Parathyroid adenoma (tissue), 2 donors: ENCODE measurements at regions not wholly inside any gene's neighbourhood (a gene's known extent, or its start where the extent isn't known, plus 50 kb on each side); places are given as distances from the start of the nearest gene placed in this dataset.

Source experiments
- H2AFZ ChIP-seq: fragments of 300-600 bp; sonication (generic); one replicate; pipeline ENCODE4 v1.7.0; 2017; ENCODE audit warnings: antibody characterized with exemption, mild to moderate bottlenecking
- H3K27ac ChIP-seq: fragments of 300-600 bp; sonication (generic); one replicate; pipeline ENCODE4 v1.7.0; 2017
- H3K27me3 ChIP-seq: fragments of 300-600 bp; sonication (generic); one replicate; pipeline ENCODE4 v1.7.0; 2017; ENCODE audit warnings: low read length; ENCODE audit not compliant: control insufficient read depth, insufficient read depth
- H3K36me3 ChIP-seq: fragments of 300-600 bp; sonication (generic); one replicate; pipeline ENCODE4 v1.7.0; 2017; ENCODE audit warnings: low read length; ENCODE audit not compliant: control insufficient read depth, insufficient read depth
- H3K4me1 ChIP-seq: fragments of 300-600 bp; sonication (generic); one replicate; pipeline ENCODE4 v1.7.0; 2017; ENCODE audit warnings: control low read depth
- H3K4me2 ChIP-seq: fragments of 300-600 bp; sonication (generic); one replicate; pipeline ENCODE4 v1.7.0; 2017; ENCODE audit warnings: low read length
- H3K4me3 ChIP-seq: fragments of 300-600 bp; sonication (generic); one replicate; pipeline ENCODE4 v1.7.0; 2017; ENCODE audit warnings: low read depth, low read length
- H3K79me2 ChIP-seq: fragments of 300-600 bp; sonication (generic); one replicate; pipeline ENCODE4 v1.7.0; 2017; ENCODE audit warnings: control low read depth
- H3K9ac ChIP-seq: fragments of 300-600 bp; sonication (generic); one replicate; pipeline ENCODE4 v1.7.0; 2017; ENCODE audit warnings: mild to moderate bottlenecking
- H3K9me3 ChIP-seq: fragments of 300-600 bp; sonication (generic); one replicate; pipeline ENCODE4 v1.7.0; 2017; ENCODE audit warnings: low read length; ENCODE audit not compliant: control insufficient read depth
- CTCF ChIP-seq: fragments of 300-600 bp; sonication (generic); IDR thresholded peaks from one replicate; pipeline ENCODE4 v1.7.0; 2017; ENCODE audit warnings: antibody characterized with exemption, mild to moderate bottlenecking
- donor health status: primary hyperparathyroidism.

- H3K27me3 ChIP-seq, result no peaks in the 10 kb centered on the region
- no peak overlapping the region for H2AFZ ChIP-seq
- H3K27ac ChIP-seq, result no peak overlapping the region
- no peaks in the 10 kb centered on the region for H3K4me1 ChIP-seq
- no peak for TF ChIP-seq CTCF
- H3K9me3 ChIP-seq, result no peaks in the 10 kb centered on the region
- H3K36me3 ChIP-seq, result no peaks in the 10 kb centered on the region
- H3K9ac ChIP-seq, result no peak overlapping the region
- no peak overlapping the region for H3K4me3 ChIP-seq
- no peaks in the 10 kb centered on the region for H3K79me2 ChIP-seq
- no peak overlapping the region for H3K4me2 ChIP-seq
These were observed 370.9 kb downstream of the COL12A1 start for GRCh38 chr6:74834967-74835366.

GRCh38 chr6:74826263-74826662, 379.6 kb downstream of the COL12A1 start:
- Histone ChIP-seq H3K27ac (no peak overlapping the region), H2AFZ (no peak overlapping the region)

GRCh38 chr6:74814440-74814839, 391.4 kb downstream of the COL12A1 start:
- Histone ChIP-seq H3K79me2 (no peaks in the 10 kb centered on the region), H3K4me1 (no peaks in the 10 kb centered on the region), H3K9ac (no peak overlapping the region), H2AFZ (no peak overlapping the region), H3K4me3 (no peak overlapping the region), H3K9me3 (no peaks in the 10 kb centered on the region), H3K27ac (no peak overlapping the region), H3K27me3 (no peaks in the 10 kb centered on the region), H3K36me3 (no peaks in the 10 kb centered on the region), H3K4me2 (no peak overlapping the region)
- no peak for TF ChIP-seq CTCF

More at GRCh38 chr6:74826263-74826662, 379.6 kb downstream of the COL12A1 start:
- no peak overlapping the region for H3K4me3 ChIP-seq
- no peak overlapping the region for H3K4me2 ChIP-seq
- H3K27me3 ChIP-seq, result no peaks in the 10 kb centered on the region
- TF ChIP-seq CTCF, result no peak
- no peaks in the 10 kb centered on the region for H3K79me2 ChIP-seq
- no peaks in the 10 kb centered on the region for H3K9me3 ChIP-seq
- H3K4me1 ChIP-seq, result no peaks in the 10 kb centered on the region
- H3K36me3 ChIP-seq, result no peaks in the 10 kb centered on the region
- H3K9ac ChIP-seq, result no peak overlapping the region

- H3K9me3 ChIP-seq, result no peaks in the 10 kb centered on the region
- no peak overlapping the region for H2AFZ ChIP-seq
- no peaks in the 10 kb centered on the region for H3K79me2 ChIP-seq
- no peaks in the 10 kb centered on the region for H3K4me1 ChIP-seq
- H3K4me3 ChIP-seq, result no peak overlapping the region
- TF ChIP-seq CTCF, result no peak
- H3K36me3 ChIP-seq, result no peaks in the 10 kb centered on the region
- H3K9ac ChIP-seq, result no peak overlapping the region
- H3K27me3 ChIP-seq, result no peaks in the 10 kb centered on the region
- no peak overlapping the region for H3K27ac ChIP-seq
- no peak overlapping the region for H3K4me2 ChIP-seq
These were observed 398.2 kb downstream of the COL12A1 start for GRCh38 chr6:74807674-74808073.

GRCh38 chr6:74805916-74806696, 399.7 kb downstream of the COL12A1 start:
- H3K9me3 ChIP-seq, result no peaks in the 10 kb centered on the region
- H3K79me2 ChIP-seq, result no peaks in the 10 kb centered on the region
- no peak for TF ChIP-seq CTCF
- no peaks in the 10 kb centered on the region for H3K4me1 ChIP-seq
- H3K4me3 ChIP-seq, result no peak overlapping the region
- H3K4me2 ChIP-seq, result no peak overlapping the region
- no peak overlapping the region for H3K9ac ChIP-seq
- no peak overlapping the region for H3K27ac ChIP-seq
- no peak overlapping the region for H2AFZ ChIP-seq
- H3K36me3 ChIP-seq, result no peaks in the 10 kb centered on the region
- no peaks in the 10 kb centered on the region for H3K27me3 ChIP-seq
